SK-N-SH (cell line): ENCODE measurements at regions not wholly inside any gene's neighbourhood (a gene's known extent, or its start where the extent isn't known, plus 50 kb on each side); places are given as distances from the start of the nearest gene placed in this dataset.

Experiments
- CTCF ChIA-PET: fragments of 300-600, 350-600 bp; formaldehyde crosslinking; extraction: SDS; loops from one replicate; lab custom pipeline; 2021; lab: Yijun Ruan, JAX
- POLR2A ChIA-PET: fragments of 350-600 bp; sonication (Branson Sonifier 250); formaldehyde crosslinking; extraction: SDS; loops from one replicate; lab custom pipeline; 2020; ENCODE audit warnings: antibody characterized with exemption, inconsistent platforms; lab: Yijun Ruan, JAX
- DNase-seq: peaks from one replicate; pipeline ENCODE4 v3.0.0; 2012
- H2AFZ ChIP-seq: fragments of 200-600 bp; sonication (generic); 2 replicates; pipeline ENCODE4 v1.8.1; 2016; ENCODE audit warnings: antibody characterized with exemption, mild to moderate bottlenecking, low read depth
- H3F3A ChIP-seq: fragments of 200-600 bp; sonication (generic); replicated peaks from 2 replicates; pipeline ENCODE3; 2016; ENCODE audit warnings: antibody characterized with exemption, mild to moderate bottlenecking; ENCODE audit not compliant: insufficient read depth
- H3K27ac ChIP-seq, 2 experiments: fragments of 200-500 bp in 1 of 2; fragments of 200-600 bp in 1 of 2; sonication (Bioruptor generic) in 1 of 2; sonication (generic), shearing (Covaris generic) in 1 of 2; 2 replicates each; pipeline versions ENCODE4 v1.5.1 to v1.6.1; 2014 to 2016; ENCODE audit warnings: low read depth in 2 of 2, inconsistent platforms in 1 of 2, low read length in 1 of 2, mild to moderate bottlenecking in 1 of 2, mixed read lengths in 1 of 2
- H3K27me3 ChIP-seq: fragments of 200-600 bp; sonication (generic), shearing (Covaris generic); 2 replicates; pipeline ENCODE4 v1.6.1; 2016; ENCODE audit warnings: mixed run types; ENCODE audit not compliant: insufficient read depth
- H3K36me3 ChIP-seq, 2 experiments: fragments of 200-500 bp in 1 of 2; fragments of 200-600 bp in 1 of 2; sonication (Bioruptor generic) in 1 of 2; sonication (generic) in 1 of 2; replicated peaks in 1 of 2; 2 replicates each; pipeline versions ENCODE3 to v1.5.1; 2014 to 2016; ENCODE audit warnings: low read length in 1 of 2, mild to moderate bottlenecking in 1 of 2; ENCODE audit not compliant: insufficient read depth in 2 of 2, control insufficient read depth in 1 of 2
- H3K4me1 ChIP-seq, 2 experiments: fragments of 200-500 bp in 1 of 2; fragments of 200-600 bp in 1 of 2; sonication (Bioruptor generic) in 1 of 2; sonication (generic), shearing (Covaris generic) in 1 of 2; 2 replicates each; pipeline versions ENCODE4 v1.5.1 to v1.6.1; 2014 to 2016; ENCODE audit warnings: low read depth in 1 of 2, low read length in 1 of 2, mixed run types in 1 of 2; ENCODE audit not compliant: insufficient read depth in 2 of 2, control insufficient read depth in 1 of 2
- H3K4me2 ChIP-seq: fragments of 200-600 bp; sonication (generic), shearing (Covaris generic); 2 replicates; pipeline ENCODE4 v1.6.1; 2017; ENCODE audit warnings: mixed run types
- H3K4me3 ChIP-seq, 2 experiments: fragments of 200-500 bp in 1 of 2; fragments of 200-600 bp in 1 of 2; sonication (Bioruptor generic) in 1 of 2; sonication (generic), shearing (Covaris generic) in 1 of 2; 2 replicates each; pipeline versions ENCODE4 v1.5.1 to v1.8.1; 2014 to 2016; ENCODE audit warnings: low read depth in 2 of 2, inconsistent platforms in 1 of 2, low read length in 1 of 2, mild to moderate bottlenecking in 1 of 2, mixed read lengths in 1 of 2, moderate library complexity in 1 of 2
- H3K79me2 ChIP-seq: fragments of 200-600 bp; sonication (generic); 2 replicates; pipeline ENCODE4 v1.8.1; 2017; ENCODE audit warnings: mild to moderate bottlenecking; ENCODE audit not compliant: insufficient read depth
- H3K9ac ChIP-seq: fragments of 200-600 bp; sonication (generic); 2 replicates; pipeline ENCODE4 v1.6.1; 2017; ENCODE audit warnings: mixed run types
- H3K9me2 ChIP-seq: fragments of 200-600 bp; sonication (generic); 2 replicates; pipeline ENCODE4 v1.6.1; 2017; ENCODE audit warnings: mixed run types
- H3K9me3 ChIP-seq: fragments of 200-600 bp; sonication (generic); 2 replicates; pipeline ENCODE4 v1.6.1; 2017; ENCODE audit warnings: mixed run types, mild to moderate bottlenecking, moderate library complexity
- H4K20me1 ChIP-seq: fragments of 200-600 bp; sonication (generic); 2 replicates; pipeline ENCODE4 v1.6.1; 2017; ENCODE audit warnings: mild to moderate bottlenecking, mixed run types; ENCODE audit not compliant: insufficient read depth
- CHD2 ChIP-seq: fragments of 150-350 bp; IDR thresholded peaks from 2 replicates; pipeline ENCODE4 v1.6.1; 2018; ENCODE audit warnings: low read length; ENCODE audit not compliant: partially characterized antibody
- CTCF ChIP-seq: fragments of 200-600 bp; sonication (generic); IDR thresholded peaks from 2 replicates; pipeline ENCODE4 v1.6.1; 2017; ENCODE audit warnings: antibody characterized with exemption, mild to moderate bottlenecking, moderate library complexity
- EP300 ChIP-seq, 2 experiments: IDR thresholded peaks; 2 replicates each; pipeline versions ENCODE4 v1.4.0 to v1.6.1; 2012; ENCODE audit warnings: borderline replicate concordance in 1 of 2, low read depth in 1 of 2, low read length in 1 of 2
- FOXJ3 ChIP-seq: sonication (generic); formaldehyde crosslinking; IDR thresholded peaks from 2 replicates; pipeline ENCODE4 v1.5.1; 2020; ENCODE audit warnings: mild to moderate bottlenecking, missing genetic modification reagents
- GABPA ChIP-seq: IDR thresholded peaks from 2 replicates; pipeline ENCODE4 v1.4.0; 2012; ENCODE audit warnings: low read depth, mild to moderate bottlenecking
- GATA2 ChIP-seq: sonication (generic); formaldehyde crosslinking; IDR thresholded peaks from 2 replicates; pipeline ENCODE4 v1.5.0; 2020; ENCODE audit warnings: mild to moderate bottlenecking, missing genetic modification reagents
- POLR2AphosphoS5 ChIP-seq: IDR thresholded peaks from 2 replicates; pipeline ENCODE4 v1.6.1; 2012; ENCODE audit warnings: low read depth, low read length
- RAD21 ChIP-seq: IDR thresholded peaks from 2 replicates; pipeline ENCODE4 v1.6.1; 2012; ENCODE audit warnings: mild to moderate bottlenecking, low read length
- ZBTB33 ChIP-seq: IDR thresholded peaks from 2 replicates; pipeline ENCODE4 v1.4.0; 2012; ENCODE audit warnings: low read depth, borderline replicate concordance
- WGBS: methylation state at CpG from one replicate; pipeline ENCODE4 v1.1.6; 2017; ENCODE audit warnings: low lambda C conversion rate; 5-methylcytosine and 5-hydroxymethylcytosine counted together
- TF ChIP-seq, protein P1 (sequence below): IDR thresholded peaks from 2 replicates; pipeline ENCODE4; 2012
- TF ChIP-seq, protein P2 (sequence below): IDR thresholded peaks from 2 replicates; pipeline ENCODE4 v1.6.1; 2012; ENCODE audit warnings: mild to moderate bottlenecking, low read depth, low read length, moderate library complexity

GRCh38 chr12:22882559-22882958 is 257.6 kb downstream of the ETNK1 start:
- Histone ChIP-seq H3K36me3 (no peaks in the 10 kb centered on the region), H3F3A (no peaks in the 10 kb centered on the region), H4K20me1 (no peaks in the 10 kb centered on the region)
- no peak for TF ChIP-seq EP300 (IDR thresholded peaks at IDR 0.05; ENCODE audit: borderline replicate concordance in 1 of 2, low read depth in 1 of 2, low read length in 1 of 2)
- TF ChIP-seq, all 33 proteins: peak for 0
- H3K9me3 ChIP-seq = no peaks in the 10 kb centered on the region
- H3K9me2 ChIP-seq = no peaks in the 10 kb centered on the region
- H3K4me3 ChIP-seq = no peak overlapping the region
- POLR2A ChIA-PET = no interaction called here
- H3K27ac ChIP-seq = no peak overlapping the region
- H2AFZ ChIP-seq = no peak overlapping the region
- 58% methylated on average over 2 of the region's 2 CpGs for WGBS
- H3K9ac ChIP-seq = no peak overlapping the region
- H3K79me2 ChIP-seq = no peaks in the 10 kb centered on the region
- H3K27me3 ChIP-seq = no peaks in the 10 kb centered on the region
- no peak overlapping the region for H3K4me2 ChIP-seq
- CTCF ChIA-PET = no interaction called here
- no peaks in the 10 kb centered on the region for H3K4me1 ChIP-seq
- no peak for DNase-seq

DNA sequence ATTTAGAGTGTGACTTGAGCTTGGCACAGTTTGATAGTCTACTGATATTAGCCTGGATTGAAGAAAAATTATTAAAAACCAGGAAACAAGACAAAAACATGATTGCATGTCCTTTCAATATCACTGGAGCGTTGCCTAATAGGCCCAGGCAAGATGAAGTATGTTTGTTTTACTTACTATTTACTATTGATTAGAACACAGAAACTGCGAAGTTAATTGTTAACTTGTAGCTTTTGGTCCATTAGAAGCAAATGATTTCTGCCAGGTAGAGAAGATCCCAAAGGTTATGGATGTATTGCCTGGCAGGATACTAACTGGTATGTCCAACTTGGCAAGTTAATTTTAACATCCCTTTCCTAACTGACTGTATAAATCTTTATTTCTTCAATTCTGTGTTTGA is 268.9 kb downstream of the ETNK1 start:
- H2AFZ ChIP-seq = no peak overlapping the region
- H3K36me3 ChIP-seq = no peaks in the 10 kb centered on the region
- CTCF ChIA-PET = interaction anchor here (1.5 kb wide), 1 partner anchor 18 kb away, joined by 3 read pairs; no protein-coding TSS in a partner anchor
- H3K9ac ChIP-seq = no peak overlapping the region
- H3K9me3 ChIP-seq = no peaks in the 10 kb centered on the region
- H3K4me1 ChIP-seq = no peaks in the 10 kb centered on the region
- no peak for DNase-seq
- H3K79me2 ChIP-seq = no peaks in the 10 kb centered on the region
- H3K4me3 ChIP-seq = no peak overlapping the region
- POLR2A ChIA-PET = no interaction called here
- no peak overlapping the region for H3K27ac ChIP-seq
- no peaks in the 10 kb centered on the region for H3K27me3 ChIP-seq
- H3K9me2 ChIP-seq = no peaks in the 10 kb centered on the region
- WGBS = 17% methylated on average over 2 of the region's 2 CpGs
- H3K4me2 ChIP-seq = no peak overlapping the region
- no peaks in the 10 kb centered on the region for H3F3A ChIP-seq
- TF ChIP-seq, protein P1, sequence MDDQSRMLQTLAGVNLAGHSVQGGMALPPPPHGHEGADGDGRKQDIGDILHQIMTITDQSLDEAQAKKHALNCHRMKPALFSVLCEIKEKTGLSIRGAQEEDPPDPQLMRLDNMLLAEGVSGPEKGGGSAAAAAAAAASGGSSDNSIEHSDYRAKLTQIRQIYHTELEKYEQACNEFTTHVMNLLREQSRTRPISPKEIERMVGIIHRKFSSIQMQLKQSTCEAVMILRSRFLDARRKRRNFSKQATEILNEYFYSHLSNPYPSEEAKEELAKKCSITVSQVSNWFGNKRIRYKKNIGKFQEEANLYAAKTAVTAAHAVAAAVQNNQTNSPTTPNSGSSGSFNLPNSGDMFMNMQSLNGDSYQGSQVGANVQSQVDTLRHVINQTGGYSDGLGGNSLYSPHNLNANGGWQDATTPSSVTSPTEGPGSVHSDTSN = no peak
- no peak for TF ChIP-seq GABPA
- TF ChIP-seq, protein P2, sequence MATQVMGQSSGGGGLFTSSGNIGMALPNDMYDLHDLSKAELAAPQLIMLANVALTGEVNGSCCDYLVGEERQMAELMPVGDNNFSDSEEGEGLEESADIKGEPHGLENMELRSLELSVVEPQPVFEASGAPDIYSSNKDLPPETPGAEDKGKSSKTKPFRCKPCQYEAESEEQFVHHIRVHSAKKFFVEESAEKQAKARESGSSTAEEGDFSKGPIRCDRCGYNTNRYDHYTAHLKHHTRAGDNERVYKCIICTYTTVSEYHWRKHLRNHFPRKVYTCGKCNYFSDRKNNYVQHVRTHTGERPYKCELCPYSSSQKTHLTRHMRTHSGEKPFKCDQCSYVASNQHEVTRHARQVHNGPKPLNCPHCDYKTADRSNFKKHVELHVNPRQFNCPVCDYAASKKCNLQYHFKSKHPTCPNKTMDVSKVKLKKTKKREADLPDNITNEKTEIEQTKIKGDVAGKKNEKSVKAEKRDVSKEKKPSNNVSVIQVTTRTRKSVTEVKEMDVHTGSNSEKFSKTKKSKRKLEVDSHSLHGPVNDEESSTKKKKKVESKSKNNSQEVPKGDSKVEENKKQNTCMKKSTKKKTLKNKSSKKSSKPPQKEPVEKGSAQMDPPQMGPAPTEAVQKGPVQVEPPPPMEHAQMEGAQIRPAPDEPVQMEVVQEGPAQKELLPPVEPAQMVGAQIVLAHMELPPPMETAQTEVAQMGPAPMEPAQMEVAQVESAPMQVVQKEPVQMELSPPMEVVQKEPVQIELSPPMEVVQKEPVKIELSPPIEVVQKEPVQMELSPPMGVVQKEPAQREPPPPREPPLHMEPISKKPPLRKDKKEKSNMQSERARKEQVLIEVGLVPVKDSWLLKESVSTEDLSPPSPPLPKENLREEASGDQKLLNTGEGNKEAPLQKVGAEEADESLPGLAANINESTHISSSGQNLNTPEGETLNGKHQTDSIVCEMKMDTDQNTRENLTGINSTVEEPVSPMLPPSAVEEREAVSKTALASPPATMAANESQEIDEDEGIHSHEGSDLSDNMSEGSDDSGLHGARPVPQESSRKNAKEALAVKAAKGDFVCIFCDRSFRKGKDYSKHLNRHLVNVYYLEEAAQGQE = no peak
- TF ChIP-seq RAD21 = no peak
- no peak for TF ChIP-seq POLR2AphosphoS5
- TF ChIP-seq GATA2 (CRISPR knock-in tag) = no peak
- no peak for TF ChIP-seq ZBTB33
- TF ChIP-seq FOXJ3 (CRISPR knock-in tag) = no peak
- no peak for TF ChIP-seq CTCF
- no peak for TF ChIP-seq CHD2
- no peaks in the 10 kb centered on the region for H4K20me1 ChIP-seq
